Neural progenitor cell (in vitro differentiated cells): ENCODE measurements at regions not wholly inside any gene's neighbourhood (a gene's known extent, or its start where the extent isn't known, plus 50 kb on each side); places are given as distances from the start of the nearest gene placed in this dataset.

Source experiments
- DNase-seq: peaks from one replicate; pipeline ENCODE4 v3.0.0-alpha.2; 2016; ENCODE audit warnings: low spot score
- H2AFZ ChIP-seq: fragments of 200-600 bp; sonication (generic); replicated peaks from 2 replicates; pipeline ENCODE4 v1.6.1; 2016; ENCODE audit warnings: antibody characterized with exemption
- H3F3A ChIP-seq: fragments of 200-600 bp; sonication (generic); 2 replicates; pipeline ENCODE4 v1.6.1; 2016; ENCODE audit warnings: antibody characterized with exemption, low read depth
- H3K27ac ChIP-seq: fragments of 200-600 bp; sonication (generic); 2 replicates; pipeline ENCODE4 v1.5.1; 2016; ENCODE audit warnings: mild to moderate bottlenecking
- H3K27me3 ChIP-seq: fragments of 200-600 bp; sonication (generic); 2 replicates; pipeline ENCODE4 v1.6.1; 2016; ENCODE audit warnings: mild to moderate bottlenecking, moderate library complexity
- H3K36me3 ChIP-seq: fragments of 200-600 bp; sonication (generic); 2 replicates; pipeline ENCODE4 v1.5.1; 2016
- H3K4me1 ChIP-seq: fragments of 200-600 bp; sonication (generic); 2 replicates; pipeline ENCODE4 v1.6.1; 2016; ENCODE audit warnings: mixed run types
- H3K4me2 ChIP-seq: fragments of 200-600 bp; sonication (generic); 2 replicates; pipeline ENCODE4 v1.6.1; 2016
- H3K4me3 ChIP-seq: fragments of 200-600 bp; sonication (generic); 2 replicates; pipeline ENCODE4 v1.5.1; 2016
- H3K79me2 ChIP-seq: fragments of 200-600 bp; sonication (generic); 2 replicates; pipeline ENCODE4 v1.6.1; 2016; ENCODE audit warnings: low read depth
- H3K9ac ChIP-seq: fragments of 200-600 bp; sonication (generic); 2 replicates; pipeline ENCODE4 v1.6.1; 2016
- H3K9me3 ChIP-seq: fragments of 200-600 bp; sonication (generic); 2 replicates; pipeline ENCODE4 v1.5.1; 2016; ENCODE audit warnings: low read depth
- H4K20me1 ChIP-seq: fragments of 200-600 bp; sonication (generic); 2 replicates; pipeline ENCODE4 v1.6.1; 2016; ENCODE audit warnings: low read depth
- H3K27ac Mint-ChIP-seq: 3 replicates; pipeline ENCODE4 v1.8.0; 2021; ENCODE audit warnings: mixed read lengths
- H3K27me3 Mint-ChIP-seq: 2 replicates; pipeline ENCODE4 v1.8.0; 2022; ENCODE audit warnings: low read depth, mild to moderate bottlenecking, inconsistent platforms, moderate library complexity, mixed read lengths; ENCODE audit not compliant: insufficient read depth
- H3K36me3 Mint-ChIP-seq: 3 replicates; pipeline ENCODE4 v1.8.0; 2021; ENCODE audit warnings: mixed read lengths
- H3K4me1 Mint-ChIP-seq: 3 replicates; pipeline ENCODE4 v1.8.0; 2021; ENCODE audit warnings: mixed read lengths
- H3K4me3 Mint-ChIP-seq: 3 replicates; pipeline ENCODE4 v1.8.0; 2021; ENCODE audit warnings: mild to moderate bottlenecking, moderate library complexity, mixed read lengths
- H3K9me3 Mint-ChIP-seq: 3 replicates; pipeline ENCODE4 v1.8.0; 2020; ENCODE audit warnings: mixed read lengths
- CTCF ChIP-seq: fragments of 200-600 bp; sonication (generic); IDR thresholded peaks from 2 replicates; pipeline ENCODE4 v1.5.1; 2017; ENCODE audit warnings: antibody characterized with exemption, mild to moderate bottlenecking
- EZH2 ChIP-seq: fragments of 200-600 bp; sonication (generic); IDR thresholded peaks from 2 replicates; pipeline ENCODE4 v1.6.1; 2017; ENCODE audit warnings: antibody characterized with exemption, mild to moderate bottlenecking, moderate library complexity
- EZH2phosphoT487 ChIP-seq: fragments of 200-600 bp; sonication (generic); IDR thresholded peaks from 2 replicates; pipeline ENCODE4 v1.6.1; 2017; ENCODE audit warnings: antibody characterized with exemption

GRCh38 chr10:33602278-33602677, 267.8 kb upstream of the NRP1 start:
- Histone ChIP-seq H3K4me3 (no peak overlapping the region), H3K79me2 (no peaks in the 10 kb centered on the region), H3K27me3 (no peaks in the 10 kb centered on the region), H3K9me3 (no peaks in the 10 kb centered on the region), H3F3A (no peaks in the 10 kb centered on the region), H3K27ac (no peak overlapping the region), H3K36me3 (no peaks in the 10 kb centered on the region), H2AFZ (no peak overlapping the region), H3K9ac (no peak overlapping the region), H4K20me1 (no peaks in the 10 kb centered on the region), H3K4me1 (no peaks in the 10 kb centered on the region), H3K4me2 (no peak overlapping the region)
- Mint-ChIP-seq H3K9me3 (peaks cover 6% of the 10 kb centered on the region), H3K36me3 (no peaks in the 10 kb centered on the region), H3K4me3 (no peak overlapping the region), H3K27me3 (peaks cover 3% of the 10 kb centered on the region), H3K4me1 (no peaks in the 10 kb centered on the region), H3K27ac (no peak overlapping the region)
- no peak for DNase-seq
- TF ChIP-seq EZH2phosphoT487, result no peak
- TF ChIP-seq CTCF, result no peak
- no peak for TF ChIP-seq EZH2

DNA sequence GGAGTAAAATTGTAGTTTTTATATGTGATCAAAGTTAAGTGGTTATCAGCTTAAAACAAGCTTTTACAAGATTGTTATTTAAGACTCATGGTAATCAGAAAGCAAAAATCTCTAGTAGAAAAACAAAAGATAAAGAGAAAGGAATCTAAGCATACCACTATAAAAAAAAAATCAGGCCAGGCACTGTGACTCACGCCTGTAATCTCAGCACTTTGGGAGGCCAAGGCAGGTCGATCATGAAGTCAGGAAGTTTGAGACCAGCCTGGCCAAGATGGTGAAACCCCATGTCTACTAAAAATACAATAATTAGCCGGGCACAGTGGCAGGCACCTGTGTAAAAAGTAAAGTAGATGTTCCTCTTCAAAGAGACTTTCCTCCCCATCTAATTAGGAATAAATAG, 265.9 kb upstream of the NRP1 start:
- TF ChIP-seq EZH2, result no peak
- no peak for TF ChIP-seq EZH2phosphoT487
- TF ChIP-seq CTCF, result no peak
- no peak overlapping the region for H3K27ac Mint-ChIP-seq

GRCh38 chr10:33596422-33596821, 262.0 kb upstream of the NRP1 start:
- Histone ChIP-seq H3K9me3 (no peaks in the 10 kb centered on the region), H3K36me3 (no peaks in the 10 kb centered on the region), H3K9ac (no peak overlapping the region), H3F3A (no peaks in the 10 kb centered on the region), H3K4me2 (no peak overlapping the region), H3K79me2 (no peaks in the 10 kb centered on the region), H3K4me3 (no peak overlapping the region), H4K20me1 (no peaks in the 10 kb centered on the region), H3K27me3 (no peaks in the 10 kb centered on the region), H2AFZ (no peak overlapping the region), H3K27ac (no peak overlapping the region), H3K4me1 (peaks cover 9% of the 10 kb centered on the region)
- H3K4me1 Mint-ChIP-seq, result peaks cover 21% of the 10 kb centered on the region
- no peak overlapping the region for H3K27ac Mint-ChIP-seq
- DNase-seq, result no peak
- H3K4me3 Mint-ChIP-seq, result no peak overlapping the region
- H3K27me3 Mint-ChIP-seq, result peaks cover 3% of the 10 kb centered on the region
- H3K9me3 Mint-ChIP-seq, result peaks cover 6% of the 10 kb centered on the region
- TF ChIP-seq EZH2 (no peak), CTCF (no peak), EZH2phosphoT487 (no peak)
- H3K36me3 Mint-ChIP-seq, result no peaks in the 10 kb centered on the region

More for the DNA sequence above, 265.9 kb upstream of the NRP1 start:
- Histone ChIP-seq H3K4me1 (no peaks in the 10 kb centered on the region), H3K27ac (no peak overlapping the region), H3K4me2 (no peak overlapping the region), H3K27me3 (no peaks in the 10 kb centered on the region), H3K9me3 (no peaks in the 10 kb centered on the region), H2AFZ (no peak overlapping the region), H4K20me1 (no peaks in the 10 kb centered on the region), H3F3A (no peaks in the 10 kb centered on the region), H3K9ac (no peak overlapping the region), H3K79me2 (no peaks in the 10 kb centered on the region), H3K36me3 (no peaks in the 10 kb centered on the region), H3K4me3 (no peak overlapping the region)
- DNase-seq, result no peak
- H3K4me3 Mint-ChIP-seq, result no peak overlapping the region
- H3K4me1 Mint-ChIP-seq, result no peaks in the 10 kb centered on the region
- no peaks in the 10 kb centered on the region for H3K36me3 Mint-ChIP-seq
- peaks cover 3% of the 10 kb centered on the region for H3K27me3 Mint-ChIP-seq
- H3K9me3 Mint-ChIP-seq, result peaks cover 6% of the 10 kb centered on the region

GRCh38 chr10:33594475-33594874, 260.0 kb upstream of the NRP1 start:
- no peaks in the 10 kb centered on the region for H3K79me2 ChIP-seq
- H3K36me3 Mint-ChIP-seq, result no peaks in the 10 kb centered on the region
- no peak overlapping the region for H3K27ac ChIP-seq
- DNase-seq, result no peak
- no peaks in the 10 kb centered on the region for H3K36me3 ChIP-seq
- no peak for TF ChIP-seq EZH2phosphoT487
- no peak for TF ChIP-seq CTCF
- TF ChIP-seq EZH2, result no peak
- no peak overlapping the region for H2AFZ ChIP-seq
- no peak overlapping the region for H3K4me2 ChIP-seq
- peaks cover 7% of the 10 kb centered on the region for H3K9me3 Mint-ChIP-seq
- peaks cover 21% of the 10 kb centered on the region for H3K4me1 Mint-ChIP-seq
- H3K27me3 Mint-ChIP-seq, result no peaks in the 10 kb centered on the region
- no peaks in the 10 kb centered on the region for H3K27me3 ChIP-seq
- H3F3A ChIP-seq, result no peaks in the 10 kb centered on the region
- no peaks in the 10 kb centered on the region for H4K20me1 ChIP-seq
- H3K27ac Mint-ChIP-seq, result no peak overlapping the region
- peaks cover 9% of the 10 kb centered on the region for H3K4me1 ChIP-seq
- H3K4me3 ChIP-seq, result no peak overlapping the region
- H3K9me3 ChIP-seq, result no peaks in the 10 kb centered on the region
- no peak overlapping the region for H3K9ac ChIP-seq
- H3K4me3 Mint-ChIP-seq, result no peak overlapping the region
